ENCODE measurements at regions not wholly inside any gene's neighbourhood (a gene's known extent, or its start where the extent isn't known, plus 50 kb on each side); places are given as distances from the start of the nearest gene placed in this dataset.
A peak's percentile ranks its signal among the peaks of the same experiment; 100 is the strongest.
"Not testable (repeated sequence)": the region's sequence is repeated elsewhere in the genome, so short reads cannot be mapped to it uniquely, and the experiment has no call there.

- DNase-seq (ENCODE audit: low read depth in 2 of 2) = no peak
These were observed 57.9 kb downstream of the FANCF start for GRCh38 chr11:22567759-22568158.

GRCh38 chr11:22566293-22566692 is 59.3 kb downstream of the FANCF start:
- no peak for DNase-seq (ENCODE audit: low read depth in 2 of 2)

GRCh38 chr11:22561283-22561682 is 64.3 kb downstream of the FANCF start:
- DNase-seq (ENCODE audit: low read depth in 2 of 2) = no peak

GRCh38 chr11:22559416-22559815 is 66.2 kb downstream of the FANCF start:
- DNase-seq (ENCODE audit: low read depth in 2 of 2) = no peak

DNA sequence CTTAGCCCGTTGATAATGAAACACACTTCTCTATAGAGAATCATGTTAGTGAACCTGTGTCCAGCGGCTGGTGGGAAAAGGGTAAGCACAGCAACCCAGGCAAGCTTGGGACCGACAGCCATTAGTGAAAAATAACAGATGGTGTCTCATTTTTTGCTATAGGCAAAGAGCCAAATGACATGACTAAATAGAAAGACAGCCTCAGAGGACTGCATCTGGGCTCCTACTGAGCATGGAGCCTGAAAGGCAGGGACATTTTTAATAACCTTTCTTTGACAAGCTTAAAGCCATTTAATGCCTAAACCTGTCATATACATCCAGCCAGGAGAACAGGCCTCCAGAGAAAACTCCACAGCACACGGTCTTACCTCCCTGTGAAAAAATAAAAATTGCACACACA is 67.0 kb downstream of the FANCF start:
- DNase-seq (ENCODE audit: low read depth in 2 of 2) = peak in 1 of 2 experiments; percentile 19

DNA sequence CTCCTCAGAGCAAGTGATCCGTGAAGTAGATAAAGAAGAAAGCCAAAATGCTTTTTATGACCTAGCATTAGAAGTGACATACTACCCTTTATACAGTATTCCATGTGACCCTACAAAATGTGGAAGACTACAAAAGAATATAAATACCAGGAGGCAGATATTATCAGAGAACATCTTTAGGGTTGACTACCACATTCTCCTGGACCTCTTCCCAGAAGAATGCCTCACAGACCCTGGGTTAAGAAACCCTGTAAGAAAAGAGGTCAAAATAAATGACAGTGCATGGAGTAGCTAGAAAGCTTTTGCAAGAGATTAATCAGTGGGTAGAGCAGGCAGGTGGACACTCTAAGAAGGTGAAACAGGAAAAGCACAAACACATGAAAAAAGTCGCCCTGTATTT is 69.2 kb downstream of the FANCF start:
- no peak for DNase-seq (ENCODE audit: low read depth in 2 of 2)

GRCh38 chr11:22555881-22556280 is 69.7 kb downstream of the FANCF start:
- no peak for DNase-seq (ENCODE audit: low read depth in 2 of 2)

GRCh38 chr11:22554221-22554620 is 71.4 kb downstream of the FANCF start:
- no peak for DNase-seq (ENCODE audit: low read depth in 2 of 2)

DNA sequence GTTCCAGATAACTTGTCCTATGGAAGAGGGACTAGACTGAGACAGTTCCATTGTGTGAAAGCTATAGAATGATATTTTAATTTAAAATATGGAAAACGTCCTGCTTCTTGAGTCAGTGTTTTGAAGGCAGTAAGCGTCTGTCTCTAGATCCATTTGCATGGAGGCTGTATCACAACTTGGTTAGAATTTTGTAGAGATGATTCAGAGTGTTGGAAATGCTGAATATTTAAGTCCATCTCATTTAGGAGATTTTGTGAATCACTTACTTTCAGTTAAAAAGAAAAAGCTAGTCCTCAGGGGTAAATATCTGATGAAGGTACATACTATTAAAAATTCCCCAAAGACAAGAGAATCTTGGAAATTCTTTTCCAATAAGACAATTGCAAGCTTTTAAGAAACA is 72.7 kb downstream of the FANCF start:
- DNase-seq (ENCODE audit: low read depth in 2 of 2) = no peak

DNA sequence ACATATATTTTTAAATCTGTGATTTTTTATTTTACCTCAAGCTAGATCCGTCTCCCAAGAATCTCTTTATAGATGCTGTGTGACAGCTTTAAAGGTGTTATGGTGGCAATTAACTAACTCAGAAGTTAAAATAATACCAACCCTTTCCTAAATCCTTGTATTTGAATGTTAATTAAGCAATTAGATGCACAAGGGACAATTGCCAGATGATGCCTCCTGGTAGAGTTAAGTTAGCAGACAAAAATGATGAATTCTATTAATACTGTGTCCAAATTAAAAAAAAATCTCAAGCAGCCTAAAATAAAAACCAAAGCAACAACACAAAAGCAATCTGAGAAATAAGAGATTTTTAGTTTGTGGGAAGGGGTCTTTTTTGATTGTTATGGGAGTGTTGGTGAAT is 78.9 kb downstream of the FANCF start:
- no peak for DNase-seq (ENCODE audit: low read depth in 2 of 2)

DNA sequence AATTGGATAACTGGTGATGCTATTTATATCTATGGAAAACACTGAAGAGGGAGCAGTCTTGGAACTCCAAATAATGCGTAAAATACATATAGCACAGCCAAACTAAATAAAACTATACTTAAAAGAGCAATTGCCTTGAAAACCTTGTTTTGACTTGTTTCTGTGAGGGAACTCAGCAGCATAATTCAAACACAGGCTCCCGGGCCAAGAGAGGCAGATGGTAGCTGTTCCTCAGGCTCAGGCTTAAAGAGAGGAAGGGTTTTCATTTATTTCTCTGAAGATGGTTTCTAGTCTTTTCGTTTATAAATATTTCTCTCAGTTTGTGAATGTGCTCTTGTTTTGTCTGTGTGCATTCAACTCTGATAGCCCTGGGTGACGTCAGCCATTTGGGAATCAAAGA is 82.4 kb downstream of the FANCF start:
- no peak for DNase-seq (ENCODE audit: low read depth in 2 of 2)

DNA sequence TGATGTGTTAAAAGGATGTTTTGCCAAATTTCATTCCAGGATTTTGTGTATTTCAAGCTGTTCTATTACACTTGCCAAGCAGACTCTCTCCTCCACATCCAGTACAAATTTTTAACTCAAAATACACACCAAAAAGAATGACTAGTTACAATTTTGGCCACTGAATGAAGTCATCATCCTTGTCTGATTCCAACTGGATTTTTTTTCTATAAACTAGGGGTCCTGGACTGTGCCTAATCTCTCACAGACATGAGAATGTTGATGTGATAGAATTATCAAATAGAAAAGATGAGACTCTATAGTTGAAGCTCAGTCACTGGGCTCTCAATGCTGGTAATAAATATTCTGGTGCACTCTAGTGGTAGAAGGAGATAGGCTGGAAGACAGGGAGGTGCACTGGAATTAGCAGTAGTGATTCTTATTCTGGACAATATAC is 85.8 kb downstream of the FANCF start:
- peak in 1 of 2 experiments; percentile 19 for DNase-seq (ENCODE audit: low read depth in 2 of 2)

GRCh38 chr11:22536071-22536470 is 89.6 kb downstream of the FANCF start:
- peak in 1 of 2 experiments; percentile 27 for DNase-seq (ENCODE audit: low read depth in 2 of 2)

- DNase-seq (ENCODE audit: low read depth in 2 of 2) = not testable (repeated sequence)
These were observed 96.8 kb downstream of the FANCF start for GRCh38 chr11:22528612-22529429.

- DNase-seq (ENCODE audit: low read depth in 2 of 2) = no peak
These were observed 103.4 kb downstream of the FANCF start for GRCh38 chr11:22522225-22522624.

- peak; percentile 38 to 41 for DNase-seq (ENCODE audit: low read depth in 2 of 2)
These were observed 104.4 kb downstream of the FANCF start for GRCh38 chr11:22521226-22521625.

- DNase-seq (ENCODE audit: low read depth in 2 of 2) = no peak
These were observed 105.1 kb downstream of the FANCF start for GRCh38 chr11:22520521-22520920.

- DNase-seq (ENCODE audit: low read depth in 2 of 2) = not testable (repeated sequence)
These were observed 107.3 kb downstream of the FANCF start for GRCh38 chr11:22518344-22518743.

- no peak for DNase-seq (ENCODE audit: low read depth in 2 of 2)
These were observed 109.5 kb downstream of the FANCF start for GRCh38 chr11:22516111-22516510.

- no peak for DNase-seq (ENCODE audit: low read depth in 2 of 2)
These were observed 113.2 kb downstream of the FANCF start for GRCh38 chr11:22512457-22512856.

DNA sequence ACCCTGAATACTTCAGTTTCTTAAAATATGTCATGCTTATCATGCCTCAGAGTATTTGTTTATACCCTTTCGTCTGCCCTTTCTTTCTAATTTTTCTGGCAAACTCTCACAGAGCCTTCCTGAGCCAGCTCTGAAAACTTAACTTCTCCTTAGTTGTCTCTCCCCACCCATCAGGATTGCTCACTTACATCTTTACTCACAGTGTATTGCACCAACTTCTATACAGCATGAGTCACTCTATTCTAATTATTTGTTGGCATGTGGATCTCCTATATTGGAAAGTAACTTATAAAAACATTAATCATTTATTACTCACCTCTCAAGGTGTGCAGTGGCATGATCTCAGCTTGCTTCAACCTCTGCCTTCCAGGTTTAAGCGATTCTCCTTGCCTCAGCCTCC is 114.9 kb downstream of the FANCF start:
- peak; percentile 47 to 55 for DNase-seq (ENCODE audit: low read depth in 2 of 2)

DNA sequence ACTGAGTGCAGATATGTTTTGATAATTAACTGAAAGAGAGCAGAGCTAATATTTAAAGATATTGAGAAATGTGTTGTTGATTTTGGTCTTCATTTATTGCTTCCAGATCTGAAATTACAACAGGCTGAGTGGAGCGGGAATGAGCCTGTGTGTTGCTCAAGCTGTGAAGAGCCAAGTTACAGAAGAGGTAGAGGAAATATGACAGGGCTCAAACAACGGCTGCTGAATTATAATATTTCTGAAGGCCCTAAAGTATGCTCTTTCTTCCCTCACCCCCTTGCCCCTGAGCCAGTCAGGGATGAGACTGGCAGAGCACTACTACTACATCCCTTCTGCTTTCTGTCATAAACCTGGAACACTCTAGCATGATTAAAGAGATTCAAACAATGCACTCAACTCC is 115.6 kb downstream of the FANCF start:
- DNase-seq (ENCODE audit: low read depth in 2 of 2) = peak in 1 of 2 experiments; percentile 24

DNA sequence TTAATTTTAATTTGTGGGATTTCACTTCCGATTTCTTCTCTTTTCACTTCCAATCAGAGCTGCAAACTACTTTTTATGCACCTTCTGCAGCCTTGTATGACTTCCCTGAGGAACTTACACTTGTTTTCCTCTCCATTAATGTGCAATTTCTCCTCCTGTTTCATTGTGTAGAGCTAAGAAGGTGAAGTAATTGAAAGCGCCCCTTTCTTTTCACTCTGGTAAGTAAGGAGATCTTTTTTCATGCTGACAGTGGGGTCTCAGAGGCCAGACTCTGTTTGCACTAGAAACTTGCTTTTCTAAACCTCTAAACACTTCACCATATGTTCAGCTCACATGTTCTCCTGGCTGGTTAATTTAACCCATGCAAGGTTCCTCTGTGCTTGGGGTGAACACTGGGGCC is 117.0 kb downstream of the FANCF start:
- no peak for DNase-seq (ENCODE audit: low read depth in 2 of 2)

- DNase-seq (ENCODE audit: low read depth in 2 of 2) = no peak
These were observed 128.1 kb downstream of the FANCF start for GRCh38 chr11:22497474-22497873.

All from fibroblast of skin of left quadriceps (primary cell).